ENCODE measurements at regions not wholly inside any gene's neighbourhood (a gene's known extent, or its start where the extent isn't known, plus 50 kb on each side); places are given as distances from the start of the nearest gene placed in this dataset.

DNA sequence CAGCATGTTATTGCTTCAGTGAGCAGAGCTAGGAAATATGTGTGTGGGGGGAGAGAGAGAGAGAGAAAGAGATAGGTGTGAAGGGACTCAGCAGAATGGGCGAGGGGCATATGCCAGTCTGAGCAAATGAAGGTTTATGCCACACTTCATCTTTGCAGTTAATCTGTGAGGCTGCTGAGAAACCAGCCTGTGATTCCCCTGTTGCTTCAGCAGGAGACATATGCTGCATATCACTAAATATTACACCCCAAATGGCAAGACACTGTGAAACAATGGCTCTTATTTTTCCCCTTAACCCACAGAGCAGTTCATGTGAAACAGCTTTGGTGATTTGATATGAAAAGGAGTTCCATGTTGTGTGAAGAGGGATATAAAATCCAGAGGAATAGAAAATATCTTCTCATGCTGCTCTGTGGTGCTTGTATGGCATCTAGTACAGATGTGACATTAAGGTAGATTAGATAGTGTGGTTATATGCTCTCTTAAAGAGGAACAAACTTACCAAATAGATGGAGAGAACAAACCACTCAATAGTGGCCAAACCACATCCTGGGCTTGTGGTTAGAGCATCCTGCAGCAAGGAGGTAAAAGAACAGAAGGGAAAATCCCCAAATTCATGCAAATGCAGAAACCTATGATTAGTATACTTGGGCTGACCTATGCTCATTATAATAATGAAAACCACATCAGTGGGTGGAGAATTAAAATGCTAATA, 864.2 kb downstream of the FAM181B start:
- no peaks in the 10 kb centered on the region for H3K9me3 Mint-ChIP-seq
- no peak overlapping the region for H3K4me3 Mint-ChIP-seq
- 83 to 100% methylated on average over 1 of the region's 1 CpG for WGBS, 2 experiments (ENCODE audit: insufficient coverage in 1 of 2, insufficient read length in 1 of 2)
- no peaks in the 10 kb centered on the region for H3K4me1 ChIP-seq (ENCODE audit: control insufficient read depth, insufficient read depth, low read length)
- no peaks in the 10 kb centered on the region for H3K27me3 ChIP-seq (ENCODE audit: control insufficient read depth, insufficient read depth, low read length, poor library complexity, severe bottlenecking)
- H3K9me3 ChIP-seq (ENCODE audit: control insufficient read depth, low read length), result no peaks in the 10 kb centered on the region
- DNase-seq, result no peak
- no peak overlapping the region for H3K27ac ChIP-seq (ENCODE audit: low read depth, low read length)
- no peaks in the 10 kb centered on the region for H3K36me3 Mint-ChIP-seq (ENCODE audit: low read depth)
- no peaks in the 10 kb centered on the region for H3K36me3 ChIP-seq (ENCODE audit: control insufficient read depth, insufficient read depth, low read length)
- H3K27me3 Mint-ChIP-seq (ENCODE audit: insufficient read depth), result no peaks in the 10 kb centered on the region
- peaks cover 10% of the 10 kb centered on the region for H3K4me1 Mint-ChIP-seq
- H3K27ac Mint-ChIP-seq, result no peak overlapping the region
- H3K9ac ChIP-seq (ENCODE audit: extremely low read depth, low read length, poor library complexity, severe bottlenecking), result no peak overlapping the region
- H3K4me3 ChIP-seq (ENCODE audit: low read length), result no peak overlapping the region
- TF ChIP-seq, protein P1, sequence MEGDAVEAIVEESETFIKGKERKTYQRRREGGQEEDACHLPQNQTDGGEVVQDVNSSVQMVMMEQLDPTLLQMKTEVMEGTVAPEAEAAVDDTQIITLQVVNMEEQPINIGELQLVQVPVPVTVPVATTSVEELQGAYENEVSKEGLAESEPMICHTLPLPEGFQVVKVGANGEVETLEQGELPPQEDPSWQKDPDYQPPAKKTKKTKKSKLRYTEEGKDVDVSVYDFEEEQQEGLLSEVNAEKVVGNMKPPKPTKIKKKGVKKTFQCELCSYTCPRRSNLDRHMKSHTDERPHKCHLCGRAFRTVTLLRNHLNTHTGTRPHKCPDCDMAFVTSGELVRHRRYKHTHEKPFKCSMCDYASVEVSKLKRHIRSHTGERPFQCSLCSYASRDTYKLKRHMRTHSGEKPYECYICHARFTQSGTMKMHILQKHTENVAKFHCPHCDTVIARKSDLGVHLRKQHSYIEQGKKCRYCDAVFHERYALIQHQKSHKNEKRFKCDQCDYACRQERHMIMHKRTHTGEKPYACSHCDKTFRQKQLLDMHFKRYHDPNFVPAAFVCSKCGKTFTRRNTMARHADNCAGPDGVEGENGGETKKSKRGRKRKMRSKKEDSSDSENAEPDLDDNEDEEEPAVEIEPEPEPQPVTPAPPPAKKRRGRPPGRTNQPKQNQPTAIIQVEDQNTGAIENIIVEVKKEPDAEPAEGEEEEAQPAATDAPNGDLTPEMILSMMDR (conservative IDR thresholded peaks at IDR 0.05), result no peak

DNA sequence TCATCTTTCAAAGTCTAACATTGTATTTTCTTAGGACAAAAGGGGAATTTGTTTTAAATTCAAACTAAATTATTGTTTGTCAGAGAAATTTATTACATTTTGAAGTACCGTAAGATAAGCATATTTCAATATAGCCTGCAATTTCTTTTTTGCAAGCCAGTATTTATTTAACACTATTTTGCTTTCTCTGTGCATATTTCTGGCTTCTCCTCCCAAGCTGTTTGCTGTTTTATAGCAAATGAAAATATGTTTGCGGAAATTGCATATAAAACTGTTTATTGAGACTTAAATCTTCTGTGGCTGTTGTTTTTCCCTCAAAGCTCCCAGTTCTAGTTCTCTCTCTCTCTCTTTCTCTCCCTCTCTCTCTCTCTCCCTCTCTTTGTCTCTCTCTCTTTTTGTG, 866.8 kb downstream of the FAM181B start:
- H3K36me3 ChIP-seq (ENCODE audit: control insufficient read depth, insufficient read depth, low read length), result no peaks in the 10 kb centered on the region
- no peaks in the 10 kb centered on the region for H3K4me1 Mint-ChIP-seq
- no peak overlapping the region for H3K4me3 Mint-ChIP-seq
- TF ChIP-seq, protein P1 (conservative IDR thresholded peaks at IDR 0.05), result no peak
- 0% methylated on average over 1 of the region's 2 CpGs; no CpG with 5 or more reads in 1 of the 2 experiments for WGBS, 2 experiments (ENCODE audit: insufficient coverage in 1 of 2, insufficient read length in 1 of 2)
- no peaks in the 10 kb centered on the region for H3K9me3 ChIP-seq (ENCODE audit: control insufficient read depth, low read length)
- no peak overlapping the region for H3K27ac ChIP-seq (ENCODE audit: low read depth, low read length)
- H3K27me3 Mint-ChIP-seq (ENCODE audit: insufficient read depth), result no peaks in the 10 kb centered on the region
- H3K4me3 ChIP-seq (ENCODE audit: low read length), result no peak overlapping the region
- no peaks in the 10 kb centered on the region for H3K36me3 Mint-ChIP-seq (ENCODE audit: low read depth)
- H3K27ac Mint-ChIP-seq, result no peak overlapping the region
- DNase-seq, result no peak
- no peaks in the 10 kb centered on the region for H3K4me1 ChIP-seq (ENCODE audit: control insufficient read depth, insufficient read depth, low read length)
- no peaks in the 10 kb centered on the region for H3K27me3 ChIP-seq (ENCODE audit: control insufficient read depth, insufficient read depth, low read length, poor library complexity, severe bottlenecking)
- no peaks in the 10 kb centered on the region for H3K9me3 Mint-ChIP-seq
- no peak overlapping the region for H3K9ac ChIP-seq (ENCODE audit: extremely low read depth, low read length, poor library complexity, severe bottlenecking)

DNA sequence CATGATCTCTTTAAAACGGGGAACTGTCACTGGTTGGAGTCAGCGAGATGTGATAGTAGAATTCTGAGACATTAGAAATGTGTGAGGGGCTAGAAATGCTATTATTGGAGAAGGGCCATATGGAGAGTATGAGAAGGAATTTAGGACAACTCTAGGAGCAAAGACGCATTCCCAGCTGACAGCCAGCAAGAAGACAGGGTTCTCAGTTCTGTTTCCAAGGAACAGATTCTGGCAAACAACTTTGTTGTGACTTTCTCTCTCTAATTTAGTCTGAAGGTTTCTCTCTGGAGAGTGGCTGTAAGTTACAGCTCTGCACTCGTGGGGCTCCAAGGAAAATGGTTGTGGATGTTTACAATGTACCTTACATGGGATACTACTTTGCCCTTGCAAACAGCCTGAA, 876.3 kb downstream of the FAM181B start:
- no peaks in the 10 kb centered on the region for H3K27me3 Mint-ChIP-seq (ENCODE audit: insufficient read depth)
- H3K36me3 ChIP-seq (ENCODE audit: control insufficient read depth, insufficient read depth, low read length), result no peaks in the 10 kb centered on the region
- H3K27me3 ChIP-seq (ENCODE audit: control insufficient read depth, insufficient read depth, low read length, poor library complexity, severe bottlenecking), result no peaks in the 10 kb centered on the region
- H3K4me1 ChIP-seq (ENCODE audit: control insufficient read depth, insufficient read depth, low read length), result no peaks in the 10 kb centered on the region
- H3K4me3 Mint-ChIP-seq, result no peak overlapping the region
- no peak overlapping the region for H3K27ac Mint-ChIP-seq
- no peak overlapping the region for H3K27ac ChIP-seq (ENCODE audit: low read depth, low read length)
- no peaks in the 10 kb centered on the region for H3K36me3 Mint-ChIP-seq (ENCODE audit: low read depth)
- TF ChIP-seq, protein P1 (conservative IDR thresholded peaks at IDR 0.05), result no peak
- WGBS, 2 experiments (ENCODE audit: insufficient coverage in 1 of 2, insufficient read length in 1 of 2), result 86 to 89% methylated on average over 3 to 4 of the region's 4 CpGs
- H3K4me1 Mint-ChIP-seq, result no peaks in the 10 kb centered on the region
- no peak overlapping the region for H3K9ac ChIP-seq (ENCODE audit: extremely low read depth, low read length, poor library complexity, severe bottlenecking)
- peak; percentile 32 for DNase-seq
- H3K9me3 ChIP-seq (ENCODE audit: control insufficient read depth, low read length), result no peaks in the 10 kb centered on the region
- H3K4me3 ChIP-seq (ENCODE audit: low read length), result no peak overlapping the region
- no peaks in the 10 kb centered on the region for H3K9me3 Mint-ChIP-seq

Measured in endodermal cell (in vitro differentiated cells).